Spleen (tissue), 11 donors: ENCODE measurements at regions not wholly inside any gene's neighbourhood (a gene's known extent, or its start where the extent isn't known, plus 50 kb on each side); places are given as distances from the start of the nearest gene placed in this dataset.
"Not testable (repeated sequence)": the region's sequence is repeated elsewhere in the genome, so short reads cannot be mapped to it uniquely, and the experiment has no call there.

Experiments
- DNase-seq: peaks from one replicate; pipeline ENCODE4 v3.0.0-alpha.2; 2020
- H3K27ac ChIP-seq, 8 donors: fragments of 200-600 bp; sonication (generic) in 7 of 8; 1 replicate in 4 of 8; 2 replicates in 4 of 8; pipeline versions ENCODE4 v1.5.0 to v1.8.0; 2016 to 2021; ENCODE audit warnings: inconsistent platforms in 4 of 8, mild to moderate bottlenecking in 4 of 8, moderate library complexity in 1 of 8
- H3K27me3 ChIP-seq, 7 donors: fragments of 200-600 bp; sonication (generic) in 6 of 7; replicated peaks in 1 of 7; 1 replicate in 4 of 7; 2 replicates in 3 of 7; pipeline versions ENCODE4 v1.5.0 to v1.8.0; 2016 to 2021; ENCODE audit warnings: inconsistent platforms in 3 of 7, mild to moderate bottlenecking in 1 of 7
- H3K36me3 ChIP-seq, 6 donors: fragments of 200-600 bp; sonication (generic) in 5 of 6; 1 replicate in 4 of 6; 2 replicates in 2 of 6; pipeline versions ENCODE4 v1.5.0 to v1.8.0; 2016 to 2021; ENCODE audit warnings: inconsistent platforms in 2 of 6
- H3K4me1 ChIP-seq, 6 donors: fragments of 200-600 bp; sonication (generic) in 5 of 6; 1 replicate in 3 of 6; 2 replicates in 3 of 6; pipeline versions ENCODE4 v1.5.0 to v1.8.0; 2016 to 2021; ENCODE audit warnings: inconsistent platforms in 3 of 6
- H3K4me3 ChIP-seq, 8 donors: fragments of 200-600 bp; sonication (generic) in 7 of 8; 1 replicate in 4 of 8; 2 replicates in 4 of 8; pipeline versions ENCODE4 v1.5.0 to v1.8.0; 2016 to 2021; ENCODE audit warnings: inconsistent platforms in 4 of 8, mild to moderate bottlenecking in 4 of 8, moderate library complexity in 2 of 8
- H3K9me3 ChIP-seq, 8 donors: fragments of 200-600 bp; sonication (generic) in 7 of 8; 1 replicate in 4 of 8; 2 replicates in 4 of 8; pipeline versions ENCODE4 v1.5.0 to v1.8.0; 2016 to 2021; ENCODE audit warnings: inconsistent platforms in 4 of 8
- POLR2A ChIP-seq, 3 donors: fragments of 450-650 bp; IDR thresholded peaks; one replicate each; pipeline ENCODE4 v1.5.1; 2017; ENCODE audit warnings: antibody characterized with exemption in 3 of 3, mild to moderate bottlenecking in 1 of 3
- POLR2AphosphoS5 ChIP-seq, 3 donors: sonication (generic); formaldehyde crosslinking; IDR thresholded peaks; one replicate each; pipeline ENCODE4 v1.5.1; 2017; ENCODE audit warnings: antibody characterized with exemption in 3 of 3
- WGBS, 5 donors: extraction: QIAGEN DNeasy Blood & Tissue Kit in 3 of 5; methylation state at CpG; one replicate each; pipeline versions ENCODE4 v1.1.5 to v1.1.7; 2013 to 2018; 5-methylcytosine and 5-hydroxymethylcytosine counted together
- intact Hi-C: fragments of 100-400 bp; cut with DNase I; formaldehyde crosslinking; loops from one replicate; pipeline ENCODE4 v1.15.0; 2023; ENCODE audit warnings: low total_unique reads
- TF ChIP-seq, protein P1 (sequence below), 11 experiments: fragments of 200-600 bp in 7 of 11; fragments of 450-650 bp in 4 of 11; sonication (generic) in 4 of 11; IDR thresholded peaks in 8 of 11; conservative IDR thresholded peaks in 3 of 11; 1 replicate in 7 of 11; 2 replicates in 4 of 11; pipeline versions ENCODE4 v1.4.0 to v1.8.0; 2016 to 2021; ENCODE audit warnings: antibody characterized with exemption in 11 of 11, inconsistent platforms in 4 of 11, mild to moderate bottlenecking in 1 of 11
- donor health status: healthy with polysubstance abuse.
- donor health status: DM: no; HTN: no; CAD: no; lungs with moderate emphysema.
- donor health status: DM: no; HTN: no; CAD: no.
- donor health status: Bipolar disorder and iron deficiency.
- donor health status: healthy.
- donor health status: DM: no; HTN: no; CAD: no.
- donor health status: DM: yes; HTN: yes; CAD: no.

DNA sequence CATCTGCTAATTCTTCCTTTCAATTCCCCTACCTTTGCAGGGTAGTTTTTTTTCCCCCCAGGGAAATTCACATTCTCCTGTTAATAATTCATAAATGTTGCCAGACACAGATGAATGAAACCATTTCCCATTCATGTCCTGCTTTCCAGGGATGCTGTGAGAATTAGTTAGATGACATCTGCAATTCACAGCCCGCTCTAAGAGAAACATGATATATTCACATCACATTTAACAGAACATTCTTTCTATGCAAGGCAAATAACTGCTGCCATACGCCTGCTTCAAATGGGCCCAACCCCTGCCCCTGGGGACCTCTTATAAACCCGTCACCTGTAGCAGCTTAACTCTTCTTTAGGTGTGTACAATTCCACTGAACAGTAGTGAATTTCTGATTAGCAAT lies 110.6 kb upstream of the CTAGE1 start:
- TF ChIP-seq, protein P1, sequence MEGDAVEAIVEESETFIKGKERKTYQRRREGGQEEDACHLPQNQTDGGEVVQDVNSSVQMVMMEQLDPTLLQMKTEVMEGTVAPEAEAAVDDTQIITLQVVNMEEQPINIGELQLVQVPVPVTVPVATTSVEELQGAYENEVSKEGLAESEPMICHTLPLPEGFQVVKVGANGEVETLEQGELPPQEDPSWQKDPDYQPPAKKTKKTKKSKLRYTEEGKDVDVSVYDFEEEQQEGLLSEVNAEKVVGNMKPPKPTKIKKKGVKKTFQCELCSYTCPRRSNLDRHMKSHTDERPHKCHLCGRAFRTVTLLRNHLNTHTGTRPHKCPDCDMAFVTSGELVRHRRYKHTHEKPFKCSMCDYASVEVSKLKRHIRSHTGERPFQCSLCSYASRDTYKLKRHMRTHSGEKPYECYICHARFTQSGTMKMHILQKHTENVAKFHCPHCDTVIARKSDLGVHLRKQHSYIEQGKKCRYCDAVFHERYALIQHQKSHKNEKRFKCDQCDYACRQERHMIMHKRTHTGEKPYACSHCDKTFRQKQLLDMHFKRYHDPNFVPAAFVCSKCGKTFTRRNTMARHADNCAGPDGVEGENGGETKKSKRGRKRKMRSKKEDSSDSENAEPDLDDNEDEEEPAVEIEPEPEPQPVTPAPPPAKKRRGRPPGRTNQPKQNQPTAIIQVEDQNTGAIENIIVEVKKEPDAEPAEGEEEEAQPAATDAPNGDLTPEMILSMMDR (IDR thresholded peaks at IDR 0.05 in 8 of 11, conservative IDR thresholded peaks at IDR 0.05 in 3 of 11): no peak
- TF ChIP-seq POLR2AphosphoS5 (IDR thresholded peaks at IDR 0.05) (no peak), POLR2A (IDR thresholded peaks at IDR 0.05) (no peak)
- H3K9me3 ChIP-seq: peaks cover 0 to 6% (median 0%) of the 10 kb centered on the region in 8 donors
- 77 to 91% (median 86%) methylated on average over 3 of the region's 3 CpGs for WGBS, 5 donors
- H3K36me3 ChIP-seq: no peaks in the 10 kb centered on the region
- no peak overlapping the region for H3K27ac ChIP-seq
- H3K4me1 ChIP-seq: no peaks in the 10 kb centered on the region
- no peak for DNase-seq
- intact Hi-C loops: no loop called here
- H3K4me3 ChIP-seq: no peak overlapping the region
- no peaks in the 10 kb centered on the region for H3K27me3 ChIP-seq

DNA sequence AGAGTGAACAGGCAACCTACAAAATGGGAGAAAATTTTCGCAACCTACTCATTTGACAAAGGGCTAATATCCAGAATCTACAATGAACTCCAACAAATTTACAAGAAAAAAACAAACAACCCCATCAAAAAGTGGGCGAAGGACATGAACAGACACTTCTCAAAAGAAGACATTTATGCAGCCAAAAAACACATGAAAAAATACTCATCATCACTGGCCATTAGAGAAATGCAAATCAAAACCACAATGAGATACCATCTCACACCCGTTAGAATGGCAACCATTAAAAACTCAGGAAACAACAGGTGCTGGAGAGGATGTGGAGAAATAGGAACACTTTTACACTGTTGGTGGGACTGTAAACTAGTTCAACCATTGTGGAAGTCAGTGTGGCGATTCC lies 117.0 kb upstream of the CTAGE1 start:
- H3K4me3 ChIP-seq, H3K36me3 ChIP-seq, DNase-seq, H3K4me1 ChIP-seq, H3K27ac ChIP-seq, H3K9me3 ChIP-seq, H3K27me3 ChIP-seq, intact Hi-C loops: not testable (repeated sequence)
- 57 to 86% (median 63%) methylated on average over 2 to 4 of the region's 4 CpGs for WGBS, 5 donors

DNA sequence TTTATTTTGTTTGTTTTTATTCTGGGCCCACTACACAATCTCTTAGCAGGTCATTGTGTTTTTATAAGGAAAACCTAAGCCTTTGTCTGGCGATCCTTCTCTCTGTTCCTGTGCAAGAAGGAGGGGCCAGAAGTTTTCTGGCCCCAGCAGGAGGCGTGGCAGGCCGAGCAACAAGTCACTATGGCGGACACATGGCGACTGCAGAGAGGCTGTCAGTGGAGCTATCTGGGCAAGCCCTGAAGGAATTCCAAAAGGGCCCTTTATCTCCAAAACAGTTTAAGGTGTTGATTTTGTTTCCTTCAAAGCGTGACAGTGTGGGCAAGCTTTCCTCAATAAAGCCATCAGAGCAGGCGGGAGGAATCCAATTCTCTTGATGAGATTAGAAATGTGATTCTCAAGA lies 118.8 kb upstream of the CTAGE1 start:
- Histone ChIP-seq H3K27me3 (no peaks in the 10 kb centered on the region), H3K36me3 (no peaks in the 10 kb centered on the region), H3K27ac (no peak overlapping the region), H3K9me3 (no peaks in the 10 kb centered on the region), H3K4me1 (no peaks in the 10 kb centered on the region), H3K4me3 (no peak overlapping the region)
- 89 to 93% (median 91%) methylated on average over 7 of the region's 7 CpGs for WGBS, 5 donors
- DNase-seq: no peak
- TF ChIP-seq, protein P1 (IDR thresholded peaks at IDR 0.05 in 8 of 11, conservative IDR thresholded peaks at IDR 0.05 in 3 of 11): no peak
- TF ChIP-seq POLR2A (IDR thresholded peaks at IDR 0.05): no peak
- no peak for TF ChIP-seq POLR2AphosphoS5 (IDR thresholded peaks at IDR 0.05)
- intact Hi-C loops: no loop called here

DNA sequence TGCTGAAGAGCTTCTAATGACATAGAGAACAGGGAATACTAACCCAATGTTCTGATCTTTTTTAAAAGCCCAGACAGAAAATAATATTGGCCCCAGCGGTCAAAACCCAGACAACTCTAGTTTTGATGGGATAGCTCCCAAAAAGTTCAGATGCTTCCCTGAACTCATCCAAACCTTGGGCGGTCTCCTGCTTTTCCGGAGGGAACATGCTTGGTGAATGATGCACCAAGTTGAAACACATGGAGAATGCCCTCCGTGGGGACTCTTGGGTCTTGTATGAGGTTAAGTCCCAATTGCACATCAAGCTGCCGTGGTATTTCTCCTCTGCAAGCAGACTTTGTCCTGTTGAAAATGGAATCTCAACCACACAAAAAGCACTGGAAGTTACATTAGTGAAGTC lies 120.7 kb upstream of the CTAGE1 start:
- intact Hi-C loops: no loop called here
- TF ChIP-seq, protein P1 (IDR thresholded peaks at IDR 0.05 in 8 of 11, conservative IDR thresholded peaks at IDR 0.05 in 3 of 11): no peak
- no peak for TF ChIP-seq POLR2AphosphoS5 (IDR thresholded peaks at IDR 0.05)
- no peak for TF ChIP-seq POLR2A (IDR thresholded peaks at IDR 0.05)
- Histone ChIP-seq H3K9me3 (no peaks in the 10 kb centered on the region), H3K27ac (no peak overlapping the region), H3K4me1 (no peaks in the 10 kb centered on the region), H3K36me3 (no peaks in the 10 kb centered on the region), H3K27me3 (no peaks in the 10 kb centered on the region), H3K4me3 (no peak overlapping the region)
- WGBS, 5 donors: 93 to 97% (median 96%) methylated on average over 5 of the region's 5 CpGs
- DNase-seq: no peak
